HCT116 (cell line): ENCODE measurements at regions not wholly inside any gene's neighbourhood (a gene's known extent, or its start where the extent isn't known, plus 50 kb on each side); places are given as distances from the start of the nearest gene placed in this dataset.

Source experiments
- ATAC-seq: fragments of 200-7000 bp; cut with Tn5 transposase; 2 replicates; pipeline ENCODE4 v1.9.1; 2020; ENCODE audit warnings: mild to moderate bottlenecking, moderate library complexity
- BruUV-seq: library from RNA; stranded (reverse); fragments of 400-500 nt; replicated peaks from 2 replicates; lab custom pipeline; 2021; lab: Mats Ljungman, UMichigan
- CTCF ChIA-PET: fragments of 300-600 bp; sonication (Branson Sonifier 250); formaldehyde crosslinking; loops from one replicate; lab custom pipeline; 2021; ENCODE audit warnings: antibody characterized with exemption; lab: Charles Lee
- POLR2A ChIA-PET: fragments of 300-600, 350-600 bp; sonication (Branson Sonifier 250); formaldehyde crosslinking; loops from one replicate; lab custom pipeline; 2021; ENCODE audit warnings: antibody characterized with exemption; lab: Charles Lee
- RAD21 ChIA-PET, 2 experiments: fragments of 300-600 bp; sonication (Branson Sonifier 250); formaldehyde crosslinking; loops; one replicate each; lab custom pipeline; 2023; ENCODE audit warnings: low total read pairs in 2 of 2; ENCODE audit not compliant: uncharacterized antibody in 2 of 2, unreplicated experiment in 2 of 2, low non-redundant PET in 1 of 2; lab: Charles Lee
- DNase-seq: peaks from one replicate; pipeline ENCODE4 v3.0.0-alpha.2; 2010; ENCODE audit warnings: low read depth, low spot score
- H2AFZ ChIP-seq: fragments of 200-600 bp; shearing (Covaris generic), sonication (generic); 2 replicates; pipeline ENCODE4 v1.6.1; 2017; ENCODE audit warnings: low read depth, mixed run types, mixed read lengths, antibody characterized with exemption, low read length; ENCODE audit not compliant: poor library complexity, severe bottlenecking
- H3K27ac ChIP-seq: 2 replicates; pipeline ENCODE4 v1.5.1; 2012; ENCODE audit warnings: low read depth, low read length
- H3K27me3 ChIP-seq: fragments of 200-600 bp; sonication (generic); 2 replicates; pipeline ENCODE4 v1.6.1; 2016; ENCODE audit warnings: mixed run types, low read length, mixed read lengths; ENCODE audit not compliant: insufficient read depth
- H3K36me3 ChIP-seq, 2 experiments: fragments of 200-500 bp in 1 of 2; fragments of 200-600 bp in 1 of 2; sonication (Bioruptor generic) in 1 of 2; sonication (generic) in 1 of 2; 2 replicates each; pipeline versions ENCODE4 v1.5.1 to v1.6.1; 2014 to 2016; ENCODE audit warnings: low read length in 2 of 2, inconsistent platforms in 1 of 2, mixed read lengths in 1 of 2, mixed run types in 1 of 2; ENCODE audit not compliant: insufficient read depth in 2 of 2, control insufficient read depth in 1 of 2
- H3K4me1 ChIP-seq, 2 experiments: fragments of 200-600 bp in 1 of 2; sonication (generic) in 1 of 2; 2 replicates each; pipeline versions ENCODE4 v1.5.1 to v1.6.1; 2012 to 2017; ENCODE audit warnings: low read length in 2 of 2, inconsistent platforms in 1 of 2, mild to moderate bottlenecking in 1 of 2, mixed read lengths in 1 of 2, mixed run types in 1 of 2, moderate library complexity in 1 of 2; ENCODE audit not compliant: insufficient read depth in 2 of 2, control insufficient read depth in 1 of 2
- H3K4me2 ChIP-seq: fragments of 200-600 bp; sonication (generic); 2 replicates; pipeline ENCODE4 v1.6.1; 2017; ENCODE audit warnings: mixed run types, low read length, mixed read lengths
- H3K4me3 ChIP-seq, 2 experiments: fragments of 200-600 bp in 1 of 2; sonication (generic) in 1 of 2; replicated peaks in 1 of 2; 2 replicates each; pipeline ENCODE4 v1.5.1; 2011 to 2016; ENCODE audit warnings: low read length in 2 of 2, control low read depth in 1 of 2, low read depth in 1 of 2, mild to moderate bottlenecking in 1 of 2, mixed read lengths in 1 of 2, mixed run types in 1 of 2
- H3K79me2 ChIP-seq: fragments of 200-600 bp; sonication (generic); 2 replicates; pipeline ENCODE4 v1.6.1; 2017; ENCODE audit warnings: mild to moderate bottlenecking, mixed run types, low read length, moderate library complexity, mixed read lengths; ENCODE audit not compliant: insufficient read depth
- H3K9ac ChIP-seq: fragments of 200-600 bp; sonication (generic); 2 replicates; pipeline ENCODE4 v1.6.1; 2016; ENCODE audit warnings: low read length, mixed read lengths
- H3K9me2 ChIP-seq: fragments of 200-600 bp; sonication (generic), shearing (Covaris generic); 2 replicates; pipeline ENCODE4 v1.6.1; 2017; ENCODE audit warnings: mixed run types, mild to moderate bottlenecking, moderate library complexity; ENCODE audit not compliant: insufficient read depth
- H3K9me3 ChIP-seq, 2 experiments: fragments of 200-500 bp in 1 of 2; fragments of 200-600 bp in 1 of 2; sonication (Bioruptor generic) in 1 of 2; sonication (generic) in 1 of 2; 2 replicates each; pipeline ENCODE4 v1.6.1; 2014 to 2017; ENCODE audit warnings: low read length in 2 of 2, mixed read lengths in 2 of 2, inconsistent platforms in 1 of 2, low read depth in 1 of 2, mild to moderate bottlenecking in 1 of 2, mixed run types in 1 of 2, moderate library complexity in 1 of 2; ENCODE audit not compliant: control insufficient read depth in 1 of 2, insufficient read depth in 1 of 2
- H4K20me1 ChIP-seq: fragments of 200-600 bp; sonication (generic), shearing (Covaris generic); 2 replicates; pipeline ENCODE4 v1.6.1; 2017; ENCODE audit warnings: mixed run types, mild to moderate bottlenecking, moderate library complexity; ENCODE audit not compliant: insufficient read depth
- CBX3 ChIP-seq: IDR thresholded peaks from 2 replicates; pipeline ENCODE4 v1.6.1; 2012; ENCODE audit warnings: low read depth
- CTCF ChIP-seq, 3 experiments: fragments of 200-600 bp in 1 of 3; sonication (generic) in 1 of 3; IDR thresholded peaks in 2 of 3; conservative IDR thresholded peaks in 1 of 3; 2 replicates each; pipeline ENCODE4 v1.5.1; 2012 to 2017; ENCODE audit warnings: low read depth in 2 of 3, low read length in 2 of 3, antibody characterized with exemption in 1 of 3, borderline replicate concordance in 1 of 3, control low read depth in 1 of 3, mild to moderate bottlenecking in 1 of 3, mixed read lengths in 1 of 3, mixed run types in 1 of 3, moderate library complexity in 1 of 3; ENCODE audit not compliant: insufficient read depth in 1 of 3
- EGR1 ChIP-seq: IDR thresholded peaks from 2 replicates; pipeline ENCODE4 v1.6.1; 2012; ENCODE audit warnings: low read depth
- EZH2 ChIP-seq: fragments of 200-600 bp; sonication (generic); IDR thresholded peaks from 2 replicates; pipeline ENCODE4 v1.6.1; 2017; ENCODE audit warnings: antibody characterized with exemption, mixed run types
- EZH2phosphoT487 ChIP-seq: fragments of 200-600 bp; IDR thresholded peaks from 2 replicates; pipeline ENCODE4 v1.6.1; 2018; ENCODE audit warnings: antibody characterized with exemption, borderline replicate concordance
- FOSL1 ChIP-seq: IDR thresholded peaks from 2 replicates; pipeline ENCODE4 v1.6.1; 2012; ENCODE audit warnings: low read depth
- JUND ChIP-seq: IDR thresholded peaks from 2 replicates; pipeline ENCODE4 v1.6.1; 2012
- POLR2AphosphoS5 ChIP-seq: IDR thresholded peaks from 2 replicates; pipeline ENCODE4 v1.6.1; 2011; ENCODE audit warnings: mild to moderate bottlenecking, low read depth, low read length, moderate library complexity
- RAD21 ChIP-seq: IDR thresholded peaks from 2 replicates; pipeline ENCODE4 v1.6.1; 2012; ENCODE audit warnings: low read depth, mild to moderate bottlenecking
- SIN3A ChIP-seq: IDR thresholded peaks from 2 replicates; pipeline ENCODE4 v1.6.1; 2012; ENCODE audit warnings: low read depth
- SP1 ChIP-seq: IDR thresholded peaks from 2 replicates; pipeline ENCODE4 v1.6.1; 2012; ENCODE audit warnings: low read depth
- SRF ChIP-seq: IDR thresholded peaks from 2 replicates; pipeline ENCODE4 v1.6.1; 2012; ENCODE audit warnings: low read depth
- YY1 ChIP-seq: IDR thresholded peaks from 2 replicates; pipeline ENCODE4 v1.6.1; 2011; ENCODE audit warnings: low read length, low read depth, moderate library complexity, mild to moderate bottlenecking; ENCODE audit not compliant: insufficient replicate concordance; ENCODE audit errors: extremely low read depth
- ZFX ChIP-seq: fragments of 450-650 bp; IDR thresholded peaks from 2 replicates; pipeline ENCODE4 v1.6.1; 2017
- ZNF274 ChIP-seq: fragments of 200-500 bp; sonication (Bioruptor generic); IDR thresholded peaks from 2 replicates; pipeline ENCODE4 v1.6.1; 2014; ENCODE audit warnings: mild to moderate bottlenecking, low read depth, low read length, inconsistent platforms
- intact Hi-C: fragments of 100-400 bp; cut with micrococcal nuclease; formaldehyde crosslinking; loops from 2 replicates; pipeline ENCODE4 v1.10.0; 2022
- TF ChIP-seq, protein P1 (sequence below): IDR thresholded peaks from 2 replicates; pipeline ENCODE4 v1.6.1; 2012
- TF ChIP-seq, protein P2 (sequence below): IDR thresholded peaks from 2 replicates; pipeline ENCODE4 v1.6.1; 2012; ENCODE audit warnings: low read depth
- TF ChIP-seq, protein P3 (sequence below): IDR thresholded peaks from 2 replicates; pipeline ENCODE4 v1.6.1; 2012

DNA sequence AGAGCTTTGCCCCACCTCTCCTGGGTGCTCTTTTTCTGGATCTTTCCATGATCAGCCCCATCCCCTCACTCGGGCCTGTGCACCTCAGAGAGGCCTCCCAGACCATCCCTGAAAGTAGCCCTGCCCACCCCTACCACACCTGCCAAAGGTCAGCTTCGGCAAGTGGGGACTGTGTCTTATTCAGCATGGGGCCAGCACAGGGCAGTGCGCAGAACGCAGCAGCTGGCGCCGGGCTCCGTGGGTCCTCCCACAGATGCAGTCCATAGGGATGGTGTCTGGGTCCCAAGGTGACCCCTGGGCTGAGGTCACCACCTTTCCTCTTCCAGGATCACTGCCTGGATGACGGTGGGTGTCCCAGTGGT lies 79.4 kb downstream of the CEBPB start:
- no peak overlapping the region for H2AFZ ChIP-seq
- DNase-seq = no peak
- ChIA-PET POLR2A (no interaction called here), RAD21 (no interaction called here), CTCF (no interaction called here)
- no peak overlapping the region for H3K4me3 ChIP-seq
- H4K20me1 ChIP-seq = no peaks in the 10 kb centered on the region
- no peaks in the 10 kb centered on the region for H3K79me2 ChIP-seq
- H3K9me3 ChIP-seq = no peaks in the 10 kb centered on the region
- H3K27me3 ChIP-seq = no peaks in the 10 kb centered on the region
- H3K9ac ChIP-seq = no peak overlapping the region
- no peak for TF ChIP-seq SP1
- no peak for TF ChIP-seq EGR1
- TF ChIP-seq, protein P1, sequence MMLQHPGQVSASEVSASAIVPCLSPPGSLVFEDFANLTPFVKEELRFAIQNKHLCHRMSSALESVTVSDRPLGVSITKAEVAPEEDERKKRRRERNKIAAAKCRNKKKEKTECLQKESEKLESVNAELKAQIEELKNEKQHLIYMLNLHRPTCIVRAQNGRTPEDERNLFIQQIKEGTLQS = no peak
- no peak for TF ChIP-seq SIN3A
- no peak for TF ChIP-seq YY1
- no peak for TF ChIP-seq EZH2
- no peak for TF ChIP-seq POLR2AphosphoS5
- no peak for TF ChIP-seq CBX3
- TF ChIP-seq, protein P2, sequence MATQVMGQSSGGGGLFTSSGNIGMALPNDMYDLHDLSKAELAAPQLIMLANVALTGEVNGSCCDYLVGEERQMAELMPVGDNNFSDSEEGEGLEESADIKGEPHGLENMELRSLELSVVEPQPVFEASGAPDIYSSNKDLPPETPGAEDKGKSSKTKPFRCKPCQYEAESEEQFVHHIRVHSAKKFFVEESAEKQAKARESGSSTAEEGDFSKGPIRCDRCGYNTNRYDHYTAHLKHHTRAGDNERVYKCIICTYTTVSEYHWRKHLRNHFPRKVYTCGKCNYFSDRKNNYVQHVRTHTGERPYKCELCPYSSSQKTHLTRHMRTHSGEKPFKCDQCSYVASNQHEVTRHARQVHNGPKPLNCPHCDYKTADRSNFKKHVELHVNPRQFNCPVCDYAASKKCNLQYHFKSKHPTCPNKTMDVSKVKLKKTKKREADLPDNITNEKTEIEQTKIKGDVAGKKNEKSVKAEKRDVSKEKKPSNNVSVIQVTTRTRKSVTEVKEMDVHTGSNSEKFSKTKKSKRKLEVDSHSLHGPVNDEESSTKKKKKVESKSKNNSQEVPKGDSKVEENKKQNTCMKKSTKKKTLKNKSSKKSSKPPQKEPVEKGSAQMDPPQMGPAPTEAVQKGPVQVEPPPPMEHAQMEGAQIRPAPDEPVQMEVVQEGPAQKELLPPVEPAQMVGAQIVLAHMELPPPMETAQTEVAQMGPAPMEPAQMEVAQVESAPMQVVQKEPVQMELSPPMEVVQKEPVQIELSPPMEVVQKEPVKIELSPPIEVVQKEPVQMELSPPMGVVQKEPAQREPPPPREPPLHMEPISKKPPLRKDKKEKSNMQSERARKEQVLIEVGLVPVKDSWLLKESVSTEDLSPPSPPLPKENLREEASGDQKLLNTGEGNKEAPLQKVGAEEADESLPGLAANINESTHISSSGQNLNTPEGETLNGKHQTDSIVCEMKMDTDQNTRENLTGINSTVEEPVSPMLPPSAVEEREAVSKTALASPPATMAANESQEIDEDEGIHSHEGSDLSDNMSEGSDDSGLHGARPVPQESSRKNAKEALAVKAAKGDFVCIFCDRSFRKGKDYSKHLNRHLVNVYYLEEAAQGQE = no peak
- no peak for TF ChIP-seq RAD21
- no peak for TF ChIP-seq ZNF274
- TF ChIP-seq EZH2phosphoT487 = no peak
- TF ChIP-seq CTCF (IDR thresholded peaks at IDR 0.05 in 2 of 3, conservative IDR thresholded peaks at IDR 0.05 in 1 of 3; ENCODE audit: borderline replicate concordance in 1 of 3, insufficient read depth in 1 of 3, low read depth in 2 of 3, low read length in 2 of 3) = no peak
- TF ChIP-seq ZFX = no peak
- TF ChIP-seq, protein P3, sequence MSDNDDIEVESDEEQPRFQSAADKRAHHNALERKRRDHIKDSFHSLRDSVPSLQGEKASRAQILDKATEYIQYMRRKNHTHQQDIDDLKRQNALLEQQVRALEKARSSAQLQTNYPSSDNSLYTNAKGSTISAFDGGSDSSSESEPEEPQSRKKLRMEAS = no peak
- TF ChIP-seq JUND = no peak
- no peak for TF ChIP-seq FOSL1
- no peak for TF ChIP-seq SRF
- BruUV-seq = no TSS peak
- ATAC-seq = no peak
- H3K9me2 ChIP-seq = no peaks in the 10 kb centered on the region
- H3K4me2 ChIP-seq = no peak overlapping the region
- intact Hi-C loops = no loop called here
- peaks cover 27 to 33% of the 10 kb centered on the region in 2 experiments for H3K4me1 ChIP-seq
- no peak overlapping the region for H3K27ac ChIP-seq
- H3K36me3 ChIP-seq = no peaks in the 10 kb centered on the region
